GM23338 (cell line): ENCODE measurements at regions not wholly inside any gene's neighbourhood (a gene's known extent, or its start where the extent isn't known, plus 50 kb on each side); places are given as distances from the start of the nearest gene placed in this dataset.

ENCODE experiments used
- EZH2 ChIP-seq: fragments of 200-600 bp; sonication (generic); IDR thresholded peaks from one replicate; pipeline ENCODE4 v1.8.0; 2017; ENCODE audit warnings: antibody characterized with exemption, mild to moderate bottlenecking, low read depth; ENCODE audit not compliant: unreplicated experiment
- EZH2phosphoT487 ChIP-seq: fragments of 200-600 bp; sonication (generic); IDR thresholded peaks from one replicate; pipeline ENCODE4 v1.8.1; 2018; ENCODE audit warnings: antibody characterized with exemption; ENCODE audit not compliant: unreplicated experiment
- POLR2AphosphoS5 ChIP-seq: IDR thresholded peaks from 2 replicates; pipeline ENCODE4 v1.6.1; 2016; ENCODE audit warnings: antibody characterized with exemption, low read depth
- REST ChIP-seq: IDR thresholded peaks from one replicate; pipeline ENCODE4 v1.6.1; 2018; ENCODE audit warnings: antibody characterized with exemption; ENCODE audit not compliant: unreplicated experiment
- TF ChIP-seq, protein P1 (sequence below), 2 experiments: fragments of 200-600 bp in 1 of 2; sonication (generic) in 1 of 2; conservative IDR thresholded peaks; 2 replicates each; pipeline versions ENCODE4 v1.5.1 to v1.6.1; 2016 to 2017; ENCODE audit warnings: antibody characterized with exemption in 2 of 2, low read depth in 2 of 2, mild to moderate bottlenecking in 2 of 2, moderate library complexity in 1 of 2
- TF ChIP-seq, protein P2 (sequence below): fragments of 250-450 bp; sonication (Bioruptor Pico); IDR thresholded peaks from 2 replicates; pipeline ENCODE4 v1.5.0; 2020; ENCODE audit warnings: mild to moderate bottlenecking, moderate library complexity

GRCh38 chr9:81250041-81250440 is 439.3 kb downstream of the TLE1 start:
- TF ChIP-seq POLR2AphosphoS5 (no peak), REST (no peak), EZH2 (no peak), EZH2phosphoT487 (no peak)
- TF ChIP-seq, protein P1, sequence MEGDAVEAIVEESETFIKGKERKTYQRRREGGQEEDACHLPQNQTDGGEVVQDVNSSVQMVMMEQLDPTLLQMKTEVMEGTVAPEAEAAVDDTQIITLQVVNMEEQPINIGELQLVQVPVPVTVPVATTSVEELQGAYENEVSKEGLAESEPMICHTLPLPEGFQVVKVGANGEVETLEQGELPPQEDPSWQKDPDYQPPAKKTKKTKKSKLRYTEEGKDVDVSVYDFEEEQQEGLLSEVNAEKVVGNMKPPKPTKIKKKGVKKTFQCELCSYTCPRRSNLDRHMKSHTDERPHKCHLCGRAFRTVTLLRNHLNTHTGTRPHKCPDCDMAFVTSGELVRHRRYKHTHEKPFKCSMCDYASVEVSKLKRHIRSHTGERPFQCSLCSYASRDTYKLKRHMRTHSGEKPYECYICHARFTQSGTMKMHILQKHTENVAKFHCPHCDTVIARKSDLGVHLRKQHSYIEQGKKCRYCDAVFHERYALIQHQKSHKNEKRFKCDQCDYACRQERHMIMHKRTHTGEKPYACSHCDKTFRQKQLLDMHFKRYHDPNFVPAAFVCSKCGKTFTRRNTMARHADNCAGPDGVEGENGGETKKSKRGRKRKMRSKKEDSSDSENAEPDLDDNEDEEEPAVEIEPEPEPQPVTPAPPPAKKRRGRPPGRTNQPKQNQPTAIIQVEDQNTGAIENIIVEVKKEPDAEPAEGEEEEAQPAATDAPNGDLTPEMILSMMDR (conservative IDR thresholded peaks at IDR 0.05; ENCODE audit: low read depth in 2 of 2): no peak
- TF ChIP-seq, protein P2, sequence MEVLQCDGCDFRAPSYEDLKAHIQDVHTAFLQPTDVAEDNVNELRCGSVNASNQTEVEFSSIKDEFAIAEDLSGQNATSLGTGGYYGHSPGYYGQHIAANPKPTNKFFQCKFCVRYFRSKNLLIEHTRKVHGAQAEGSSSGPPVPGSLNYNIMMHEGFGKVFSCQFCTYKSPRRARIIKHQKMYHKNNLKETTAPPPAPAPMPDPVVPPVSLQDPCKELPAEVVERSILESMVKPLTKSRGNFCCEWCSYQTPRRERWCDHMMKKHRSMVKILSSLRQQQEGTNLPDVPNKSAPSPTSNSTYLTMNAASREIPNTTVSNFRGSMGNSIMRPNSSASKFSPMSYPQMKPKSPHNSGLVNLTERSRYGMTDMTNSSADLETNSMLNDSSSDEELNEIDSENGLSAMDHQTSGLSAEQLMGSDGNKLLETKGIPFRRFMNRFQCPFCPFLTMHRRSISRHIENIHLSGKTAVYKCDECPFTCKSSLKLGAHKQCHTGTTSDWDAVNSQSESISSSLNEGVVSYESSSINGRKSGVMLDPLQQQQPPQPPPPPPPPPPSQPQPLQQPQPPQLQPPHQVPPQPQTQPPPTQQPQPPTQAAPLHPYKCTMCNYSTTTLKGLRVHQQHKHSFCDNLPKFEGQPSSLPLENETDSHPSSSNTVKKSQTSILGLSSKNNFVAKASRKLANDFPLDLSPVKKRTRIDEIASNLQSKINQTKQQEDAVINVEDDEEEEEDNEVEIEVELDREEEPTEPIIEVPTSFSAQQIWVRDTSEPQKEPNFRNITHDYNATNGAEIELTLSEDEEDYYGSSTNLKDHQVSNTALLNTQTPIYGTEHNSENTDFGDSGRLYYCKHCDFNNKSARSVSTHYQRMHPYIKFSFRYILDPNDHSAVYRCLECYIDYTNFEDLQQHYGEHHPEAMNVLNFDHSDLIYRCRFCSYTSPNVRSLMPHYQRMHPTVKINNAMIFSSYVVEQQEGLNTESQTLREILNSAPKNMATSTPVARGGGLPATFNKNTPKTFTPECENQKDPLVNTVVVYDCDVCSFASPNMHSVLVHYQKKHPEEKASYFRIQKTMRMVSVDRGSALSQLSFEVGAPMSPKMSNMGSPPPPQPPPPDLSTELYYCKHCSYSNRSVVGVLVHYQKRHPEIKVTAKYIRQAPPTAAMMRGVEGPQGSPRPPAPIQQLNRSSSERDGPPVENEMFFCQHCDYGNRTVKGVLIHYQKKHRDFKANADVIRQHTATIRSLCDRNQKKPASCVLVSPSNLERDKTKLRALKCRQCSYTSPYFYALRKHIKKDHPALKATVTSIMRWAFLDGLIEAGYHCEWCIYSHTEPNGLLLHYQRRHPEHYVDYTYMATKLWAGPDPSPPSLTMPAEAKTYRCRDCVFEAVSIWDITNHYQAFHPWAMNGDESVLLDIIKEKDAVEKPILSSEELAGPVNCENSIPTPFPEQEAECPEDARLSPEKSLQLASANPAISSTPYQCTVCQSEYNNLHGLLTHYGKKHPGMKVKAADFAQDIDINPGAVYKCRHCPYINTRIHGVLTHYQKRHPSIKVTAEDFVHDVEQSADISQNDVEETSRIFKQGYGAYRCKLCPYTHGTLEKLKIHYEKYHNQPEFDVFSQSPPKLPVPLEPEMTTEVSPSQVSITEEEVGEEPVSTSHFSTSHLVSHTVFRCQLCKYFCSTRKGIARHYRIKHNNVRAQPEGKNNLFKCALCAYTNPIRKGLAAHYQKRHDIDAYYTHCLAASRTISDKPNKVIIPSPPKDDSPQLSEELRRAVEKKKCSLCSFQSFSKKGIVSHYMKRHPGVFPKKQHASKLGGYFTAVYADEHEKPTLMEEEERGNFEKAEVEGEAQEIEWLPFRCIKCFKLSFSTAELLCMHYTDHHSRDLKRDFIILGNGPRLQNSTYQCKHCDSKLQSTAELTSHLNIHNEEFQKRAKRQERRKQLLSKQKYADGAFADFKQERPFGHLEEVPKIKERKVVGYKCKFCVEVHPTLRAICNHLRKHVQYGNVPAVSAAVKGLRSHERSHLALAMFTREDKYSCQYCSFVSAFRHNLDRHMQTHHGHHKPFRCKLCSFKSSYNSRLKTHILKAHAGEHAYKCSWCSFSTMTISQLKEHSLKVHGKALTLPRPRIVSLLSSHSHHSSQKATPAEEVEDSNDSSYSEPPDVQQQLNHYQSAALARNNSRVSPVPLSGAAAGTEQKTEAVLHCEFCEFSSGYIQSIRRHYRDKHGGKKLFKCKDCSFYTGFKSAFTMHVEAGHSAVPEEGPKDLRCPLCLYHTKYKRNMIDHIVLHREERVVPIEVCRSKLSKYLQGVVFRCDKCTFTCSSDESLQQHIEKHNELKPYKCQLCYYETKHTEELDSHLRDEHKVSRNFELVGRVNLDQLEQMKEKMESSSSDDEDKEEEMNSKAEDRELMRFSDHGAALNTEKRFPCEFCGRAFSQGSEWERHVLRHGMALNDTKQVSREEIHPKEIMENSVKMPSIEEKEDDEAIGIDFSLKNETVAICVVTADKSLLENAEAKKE (CRISPR knock-in tag): no peak
